HCT116 (cell line): ENCODE measurements at regions not wholly inside any gene's neighbourhood (a gene's known extent, or its start where the extent isn't known, plus 50 kb on each side); places are given as distances from the start of the nearest gene placed in this dataset.

Source experiments
- ATAC-seq: fragments of 200-7000 bp; cut with Tn5 transposase; 2 replicates; pipeline ENCODE4 v1.9.1; 2020; ENCODE audit warnings: mild to moderate bottlenecking, moderate library complexity
- BruUV-seq: library from RNA; stranded (reverse); fragments of 400-500 nt; replicated peaks from 2 replicates; lab custom pipeline; 2021; lab: Mats Ljungman, UMichigan
- CTCF ChIA-PET: fragments of 300-600 bp; sonication (Branson Sonifier 250); formaldehyde crosslinking; loops from one replicate; lab custom pipeline; 2021; ENCODE audit warnings: antibody characterized with exemption; lab: Charles Lee
- POLR2A ChIA-PET: fragments of 300-600, 350-600 bp; sonication (Branson Sonifier 250); formaldehyde crosslinking; loops from one replicate; lab custom pipeline; 2021; ENCODE audit warnings: antibody characterized with exemption; lab: Charles Lee
- RAD21 ChIA-PET, 2 experiments: fragments of 300-600 bp; sonication (Branson Sonifier 250); formaldehyde crosslinking; loops; one replicate each; lab custom pipeline; 2023; ENCODE audit warnings: low total read pairs in 2 of 2; ENCODE audit not compliant: uncharacterized antibody in 2 of 2, unreplicated experiment in 2 of 2, low non-redundant PET in 1 of 2; lab: Charles Lee
- DNase-seq: peaks from one replicate; pipeline ENCODE4 v3.0.0-alpha.2; 2010; ENCODE audit warnings: low read depth, low spot score
- H2AFZ ChIP-seq: fragments of 200-600 bp; shearing (Covaris generic), sonication (generic); 2 replicates; pipeline ENCODE4 v1.6.1; 2017; ENCODE audit warnings: low read depth, mixed run types, mixed read lengths, antibody characterized with exemption, low read length; ENCODE audit not compliant: poor library complexity, severe bottlenecking
- H3K27ac ChIP-seq: 2 replicates; pipeline ENCODE4 v1.5.1; 2012; ENCODE audit warnings: low read depth, low read length
- H3K27me3 ChIP-seq: fragments of 200-600 bp; sonication (generic); 2 replicates; pipeline ENCODE4 v1.6.1; 2016; ENCODE audit warnings: mixed run types, low read length, mixed read lengths; ENCODE audit not compliant: insufficient read depth
- H3K36me3 ChIP-seq, 2 experiments: fragments of 200-500 bp in 1 of 2; fragments of 200-600 bp in 1 of 2; sonication (Bioruptor generic) in 1 of 2; sonication (generic) in 1 of 2; 2 replicates each; pipeline versions ENCODE4 v1.5.1 to v1.6.1; 2014 to 2016; ENCODE audit warnings: low read length in 2 of 2, inconsistent platforms in 1 of 2, mixed read lengths in 1 of 2, mixed run types in 1 of 2; ENCODE audit not compliant: insufficient read depth in 2 of 2, control insufficient read depth in 1 of 2
- H3K4me1 ChIP-seq, 2 experiments: fragments of 200-600 bp in 1 of 2; sonication (generic) in 1 of 2; 2 replicates each; pipeline versions ENCODE4 v1.5.1 to v1.6.1; 2012 to 2017; ENCODE audit warnings: low read length in 2 of 2, inconsistent platforms in 1 of 2, mild to moderate bottlenecking in 1 of 2, mixed read lengths in 1 of 2, mixed run types in 1 of 2, moderate library complexity in 1 of 2; ENCODE audit not compliant: insufficient read depth in 2 of 2, control insufficient read depth in 1 of 2
- H3K4me2 ChIP-seq: fragments of 200-600 bp; sonication (generic); 2 replicates; pipeline ENCODE4 v1.6.1; 2017; ENCODE audit warnings: mixed run types, low read length, mixed read lengths
- H3K4me3 ChIP-seq, 2 experiments: fragments of 200-600 bp in 1 of 2; sonication (generic) in 1 of 2; replicated peaks in 1 of 2; 2 replicates each; pipeline ENCODE4 v1.5.1; 2011 to 2016; ENCODE audit warnings: low read length in 2 of 2, control low read depth in 1 of 2, low read depth in 1 of 2, mild to moderate bottlenecking in 1 of 2, mixed read lengths in 1 of 2, mixed run types in 1 of 2
- H3K79me2 ChIP-seq: fragments of 200-600 bp; sonication (generic); 2 replicates; pipeline ENCODE4 v1.6.1; 2017; ENCODE audit warnings: mild to moderate bottlenecking, mixed run types, low read length, moderate library complexity, mixed read lengths; ENCODE audit not compliant: insufficient read depth
- H3K9ac ChIP-seq: fragments of 200-600 bp; sonication (generic); 2 replicates; pipeline ENCODE4 v1.6.1; 2016; ENCODE audit warnings: low read length, mixed read lengths
- H3K9me2 ChIP-seq: fragments of 200-600 bp; sonication (generic), shearing (Covaris generic); 2 replicates; pipeline ENCODE4 v1.6.1; 2017; ENCODE audit warnings: mixed run types, mild to moderate bottlenecking, moderate library complexity; ENCODE audit not compliant: insufficient read depth
- H3K9me3 ChIP-seq, 2 experiments: fragments of 200-500 bp in 1 of 2; fragments of 200-600 bp in 1 of 2; sonication (Bioruptor generic) in 1 of 2; sonication (generic) in 1 of 2; 2 replicates each; pipeline ENCODE4 v1.6.1; 2014 to 2017; ENCODE audit warnings: low read length in 2 of 2, mixed read lengths in 2 of 2, inconsistent platforms in 1 of 2, low read depth in 1 of 2, mild to moderate bottlenecking in 1 of 2, mixed run types in 1 of 2, moderate library complexity in 1 of 2; ENCODE audit not compliant: control insufficient read depth in 1 of 2, insufficient read depth in 1 of 2
- H4K20me1 ChIP-seq: fragments of 200-600 bp; sonication (generic), shearing (Covaris generic); 2 replicates; pipeline ENCODE4 v1.6.1; 2017; ENCODE audit warnings: mixed run types, mild to moderate bottlenecking, moderate library complexity; ENCODE audit not compliant: insufficient read depth
- ATF3 ChIP-seq: IDR thresholded peaks from 2 replicates; pipeline ENCODE4 v1.6.1; 2012
- CEBPB ChIP-seq: IDR thresholded peaks from 2 replicates; pipeline ENCODE4 v1.6.1; 2012; ENCODE audit warnings: low read depth
- EGR1 ChIP-seq: IDR thresholded peaks from 2 replicates; pipeline ENCODE4 v1.6.1; 2012; ENCODE audit warnings: low read depth
- ELF1 ChIP-seq: IDR thresholded peaks from 2 replicates; pipeline ENCODE4 v1.6.1; 2012; ENCODE audit warnings: low read depth, borderline replicate concordance
- EZH2 ChIP-seq: fragments of 200-600 bp; sonication (generic); IDR thresholded peaks from 2 replicates; pipeline ENCODE4 v1.6.1; 2017; ENCODE audit warnings: antibody characterized with exemption, mixed run types
- EZH2phosphoT487 ChIP-seq: fragments of 200-600 bp; IDR thresholded peaks from 2 replicates; pipeline ENCODE4 v1.6.1; 2018; ENCODE audit warnings: antibody characterized with exemption, borderline replicate concordance
- FOSL1 ChIP-seq: IDR thresholded peaks from 2 replicates; pipeline ENCODE4 v1.6.1; 2012; ENCODE audit warnings: low read depth
- JUND ChIP-seq: IDR thresholded peaks from 2 replicates; pipeline ENCODE4 v1.6.1; 2012
- MAX ChIP-seq: IDR thresholded peaks from 2 replicates; pipeline ENCODE4 v1.6.1; 2012
- POLR2A ChIP-seq: IDR thresholded peaks from 2 replicates; pipeline ENCODE4 v1.7.0; 2011; ENCODE audit warnings: borderline replicate concordance; ENCODE audit not compliant: insufficient read depth, insufficient read length; ENCODE audit errors: extremely low read depth
- POLR2AphosphoS5 ChIP-seq: IDR thresholded peaks from 2 replicates; pipeline ENCODE4 v1.6.1; 2011; ENCODE audit warnings: mild to moderate bottlenecking, low read depth, low read length, moderate library complexity
- RAD21 ChIP-seq: IDR thresholded peaks from 2 replicates; pipeline ENCODE4 v1.6.1; 2012; ENCODE audit warnings: low read depth, mild to moderate bottlenecking
- REST ChIP-seq: IDR thresholded peaks from 2 replicates; pipeline ENCODE4 v1.6.1; 2012; ENCODE audit warnings: low read depth
- SP1 ChIP-seq: IDR thresholded peaks from 2 replicates; pipeline ENCODE4 v1.6.1; 2012; ENCODE audit warnings: low read depth
- SRF ChIP-seq: IDR thresholded peaks from 2 replicates; pipeline ENCODE4 v1.6.1; 2012; ENCODE audit warnings: low read depth
- TCF7L2 ChIP-seq: IDR thresholded peaks from 2 replicates; pipeline ENCODE4 v1.7.0; 2011; ENCODE audit warnings: borderline replicate concordance, inconsistent platforms; ENCODE audit not compliant: insufficient read depth, insufficient read length; ENCODE audit errors: extremely low read depth
- YY1 ChIP-seq: IDR thresholded peaks from 2 replicates; pipeline ENCODE4 v1.6.1; 2011; ENCODE audit warnings: low read length, low read depth, moderate library complexity, mild to moderate bottlenecking; ENCODE audit not compliant: insufficient replicate concordance; ENCODE audit errors: extremely low read depth
- ZBTB33 ChIP-seq: IDR thresholded peaks from 2 replicates; pipeline ENCODE4 v1.6.1; 2011; ENCODE audit warnings: mild to moderate bottlenecking, low read length, moderate library complexity; ENCODE audit not compliant: insufficient replicate concordance; ENCODE audit errors: extremely low read depth
- ZFX ChIP-seq: fragments of 450-650 bp; IDR thresholded peaks from 2 replicates; pipeline ENCODE4 v1.6.1; 2017
- ZNF274 ChIP-seq: fragments of 200-500 bp; sonication (Bioruptor generic); IDR thresholded peaks from 2 replicates; pipeline ENCODE4 v1.6.1; 2014; ENCODE audit warnings: mild to moderate bottlenecking, low read depth, low read length, inconsistent platforms
- intact Hi-C: fragments of 100-400 bp; cut with micrococcal nuclease; formaldehyde crosslinking; loops from 2 replicates; pipeline ENCODE4 v1.10.0; 2022

- H3K4me2 ChIP-seq = no peak overlapping the region
Measured at GRCh38 chr17:27203241-27203640, 90.7 kb upstream of the WSB1 start.

More at GRCh38 chr17:27203241-27203640, 90.7 kb upstream of the WSB1 start:
- no peaks in the 10 kb centered on the region for H3K27me3 ChIP-seq
- no peaks in the 10 kb centered on the region for H3K9me2 ChIP-seq
- no peak overlapping the region for H2AFZ ChIP-seq
- ChIA-PET CTCF (no interaction called here), RAD21 (no interaction called here)
- no peak overlapping the region for H3K4me3 ChIP-seq
- no peak overlapping the region for H3K27ac ChIP-seq
- DNase-seq = no peak
- H3K9me3 ChIP-seq = no peaks in the 10 kb centered on the region
- no TSS peak for BruUV-seq
- H3K36me3 ChIP-seq = no peaks in the 10 kb centered on the region
- no peaks in the 10 kb centered on the region for H4K20me1 ChIP-seq
- TF ChIP-seq ZNF274 (no peak), EZH2phosphoT487 (no peak), ZFX (no peak), ZBTB33 (no peak), SP1 (no peak), ATF3 (no peak), SRF (no peak), EZH2 (no peak), EGR1 (no peak), REST (no peak), MAX (no peak), ELF1 (no peak), POLR2AphosphoS5 (no peak), RAD21 (no peak), POLR2A (no peak), JUND (no peak), TCF7L2 (no peak), CEBPB (no peak), YY1 (no peak), FOSL1 (no peak)
- TF ChIP-seq, all 23 proteins: peak for 0
- intact Hi-C loops = no loop called here
- POLR2A ChIA-PET = no interaction called here
- H3K79me2 ChIP-seq = no peaks in the 10 kb centered on the region
- H3K9ac ChIP-seq = no peak overlapping the region
- no peak for ATAC-seq
- peaks cover 5 to 14% of the 10 kb centered on the region in 2 experiments; a peak in 3 of 4 replicates for H3K4me1 ChIP-seq
